GM23338 (cell line): ENCODE measurements at regions not wholly inside any gene's neighbourhood (a gene's known extent, or its start where the extent isn't known, plus 50 kb on each side); places are given as distances from the start of the nearest gene placed in this dataset.

Source experiments
- ATAC-seq: fragments of 200-7000 bp; cut with Tn5 transposase; 3 replicates; pipeline ENCODE4 v1.9.1; 2020
- DNase-seq: peaks from one replicate; pipeline ENCODE4 v3.0.0-alpha.2; 2015; ENCODE audit warnings: low spot score
- H2AFZ ChIP-seq: fragments of 200-600 bp; sonication (generic); 2 replicates; pipeline ENCODE4 v1.8.0; 2016; ENCODE audit warnings: antibody characterized with exemption, mild to moderate bottlenecking, moderate library complexity
- H3F3A ChIP-seq: fragments of 200-600 bp; sonication (generic); replicated peaks from 2 replicates; pipeline ENCODE4 v1.8.0; 2017; ENCODE audit warnings: antibody characterized with exemption, mixed run types, low read depth
- H3K27ac ChIP-seq: fragments of 200-600 bp; sonication (generic); 2 replicates; pipeline ENCODE4 v1.6.1; 2016; ENCODE audit warnings: low read depth
- H3K27me3 ChIP-seq: fragments of 200-600 bp; sonication (generic); 2 replicates; pipeline ENCODE4 v1.8.0; 2016; ENCODE audit warnings: mild to moderate bottlenecking, mixed run types, moderate library complexity; ENCODE audit not compliant: insufficient read depth
- H3K36me3 ChIP-seq: fragments of 200-600 bp; sonication (generic); 2 replicates; pipeline ENCODE4 v1.8.0; 2016; ENCODE audit warnings: mild to moderate bottlenecking; ENCODE audit not compliant: insufficient read depth
- H3K4me1 ChIP-seq: fragments of 200-600 bp; sonication (generic); 2 replicates; pipeline ENCODE4 v1.8.0; 2016; ENCODE audit warnings: mild to moderate bottlenecking, moderate library complexity; ENCODE audit not compliant: insufficient read depth
- H3K4me2 ChIP-seq: fragments of 200-600 bp; sonication (generic); 2 replicates; pipeline ENCODE4 v1.7.1; 2017; ENCODE audit warnings: mixed run types
- H3K4me3 ChIP-seq: fragments of 200-600 bp; sonication (generic); 2 replicates; pipeline ENCODE4 v1.6.1; 2016; ENCODE audit warnings: mixed run types
- H3K79me2 ChIP-seq: fragments of 200-600 bp; sonication (generic); replicated peaks from 2 replicates; pipeline ENCODE4 v1.8.0; 2017; ENCODE audit warnings: mild to moderate bottlenecking; ENCODE audit not compliant: insufficient read depth
- H3K9me2 ChIP-seq: fragments of 200-600 bp; sonication (generic); 2 replicates; pipeline ENCODE4 v1.8.0; 2017; ENCODE audit not compliant: insufficient read depth
- H4K20me1 ChIP-seq: fragments of 200-600 bp; sonication (generic); replicated peaks from 2 replicates; pipeline ENCODE4 v1.8.0; 2017; ENCODE audit warnings: mild to moderate bottlenecking; ENCODE audit not compliant: insufficient read depth
- H3K27ac Mint-ChIP-seq: 2 replicates; pipeline ENCODE4 v1.8.0; 2020; ENCODE audit warnings: inconsistent platforms, mild to moderate bottlenecking, moderate library complexity, mixed read lengths
- H3K27me3 Mint-ChIP-seq: 3 replicates; pipeline ENCODE4 v1.8.0; 2022; ENCODE audit warnings: low read depth, mild to moderate bottlenecking, moderate library complexity, mixed read lengths, inconsistent platforms; ENCODE audit not compliant: insufficient read depth, poor library complexity
- H3K36me3 Mint-ChIP-seq: 3 replicates; pipeline ENCODE4 v1.8.0; 2021; ENCODE audit warnings: low read depth, mild to moderate bottlenecking, inconsistent platforms, moderate library complexity, mixed read lengths
- H3K4me1 Mint-ChIP-seq: 3 replicates; pipeline ENCODE4 v1.8.0; 2020; ENCODE audit warnings: mild to moderate bottlenecking, inconsistent platforms, mixed read lengths
- H3K4me3 Mint-ChIP-seq: 3 replicates; pipeline ENCODE4 v1.8.0; 2021; ENCODE audit warnings: moderate library complexity, mild to moderate bottlenecking, inconsistent platforms, mixed read lengths
- H3K9me3 Mint-ChIP-seq: 3 replicates; pipeline ENCODE4 v1.8.0; 2020; ENCODE audit warnings: moderate library complexity, mild to moderate bottlenecking, inconsistent platforms, mixed read lengths
- ETS1 ChIP-seq: IDR thresholded peaks from 2 replicates; pipeline ENCODE4 v1.6.1; 2016; ENCODE audit warnings: antibody characterized with exemption
- EZH2 ChIP-seq: fragments of 200-600 bp; sonication (generic); IDR thresholded peaks from one replicate; pipeline ENCODE4 v1.8.0; 2017; ENCODE audit warnings: antibody characterized with exemption, mild to moderate bottlenecking, low read depth; ENCODE audit not compliant: unreplicated experiment
- JUNB ChIP-seq: IDR thresholded peaks from one replicate; pipeline ENCODE4 v1.6.1; 2016; ENCODE audit warnings: antibody characterized with exemption; ENCODE audit not compliant: unreplicated experiment
- NANOG ChIP-seq: IDR thresholded peaks from 2 replicates; pipeline ENCODE4 v1.6.1; 2016; ENCODE audit warnings: antibody characterized with exemption, borderline replicate concordance
- POLR2AphosphoS5 ChIP-seq: IDR thresholded peaks from 2 replicates; pipeline ENCODE4 v1.6.1; 2016; ENCODE audit warnings: antibody characterized with exemption, low read depth
- STAT1 ChIP-seq: IDR thresholded peaks from one replicate; pipeline ENCODE4 v1.6.1; 2016; ENCODE audit warnings: antibody characterized with exemption; ENCODE audit not compliant: unreplicated experiment
- ZNF114 ChIP-seq: fragments of 250-450 bp; sonication (Bioruptor Pico); IDR thresholded peaks from 2 replicates; pipeline ENCODE4 v1.5.0; 2020; ENCODE audit warnings: mild to moderate bottlenecking, moderate library complexity
- ZNF331 ChIP-seq: fragments of 250-450 bp; sonication (Bioruptor Pico); IDR thresholded peaks from 2 replicates; pipeline ENCODE4 v1.5.0; 2020; ENCODE audit warnings: low read depth, mild to moderate bottlenecking, moderate library complexity
- TF ChIP-seq, protein P1 (sequence below): IDR thresholded peaks from one replicate; pipeline ENCODE4 v1.6.1; 2018; ENCODE audit warnings: antibody characterized with exemption; ENCODE audit not compliant: unreplicated experiment

DNA sequence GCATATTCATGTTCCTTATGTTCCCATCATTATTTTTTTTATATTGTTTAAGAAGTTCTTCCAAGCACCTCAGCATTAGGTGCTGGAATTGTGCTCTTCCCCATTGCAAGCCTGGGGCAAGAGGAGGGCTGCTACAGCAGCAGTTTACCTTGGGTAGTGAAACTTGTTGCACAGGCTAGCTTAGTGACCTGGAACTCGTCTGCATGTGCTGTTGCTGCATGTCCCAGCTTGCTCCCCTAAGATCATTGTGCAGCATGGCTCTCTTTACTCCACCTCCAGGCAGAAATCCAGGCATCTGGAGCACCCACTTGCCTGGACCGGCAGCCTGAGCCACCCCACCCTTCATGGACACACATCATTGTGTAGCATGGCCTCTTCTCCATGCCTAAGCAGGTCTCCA is 776.0 kb downstream of the GLUD2 start (continued):
- TF ChIP-seq, protein P1, sequence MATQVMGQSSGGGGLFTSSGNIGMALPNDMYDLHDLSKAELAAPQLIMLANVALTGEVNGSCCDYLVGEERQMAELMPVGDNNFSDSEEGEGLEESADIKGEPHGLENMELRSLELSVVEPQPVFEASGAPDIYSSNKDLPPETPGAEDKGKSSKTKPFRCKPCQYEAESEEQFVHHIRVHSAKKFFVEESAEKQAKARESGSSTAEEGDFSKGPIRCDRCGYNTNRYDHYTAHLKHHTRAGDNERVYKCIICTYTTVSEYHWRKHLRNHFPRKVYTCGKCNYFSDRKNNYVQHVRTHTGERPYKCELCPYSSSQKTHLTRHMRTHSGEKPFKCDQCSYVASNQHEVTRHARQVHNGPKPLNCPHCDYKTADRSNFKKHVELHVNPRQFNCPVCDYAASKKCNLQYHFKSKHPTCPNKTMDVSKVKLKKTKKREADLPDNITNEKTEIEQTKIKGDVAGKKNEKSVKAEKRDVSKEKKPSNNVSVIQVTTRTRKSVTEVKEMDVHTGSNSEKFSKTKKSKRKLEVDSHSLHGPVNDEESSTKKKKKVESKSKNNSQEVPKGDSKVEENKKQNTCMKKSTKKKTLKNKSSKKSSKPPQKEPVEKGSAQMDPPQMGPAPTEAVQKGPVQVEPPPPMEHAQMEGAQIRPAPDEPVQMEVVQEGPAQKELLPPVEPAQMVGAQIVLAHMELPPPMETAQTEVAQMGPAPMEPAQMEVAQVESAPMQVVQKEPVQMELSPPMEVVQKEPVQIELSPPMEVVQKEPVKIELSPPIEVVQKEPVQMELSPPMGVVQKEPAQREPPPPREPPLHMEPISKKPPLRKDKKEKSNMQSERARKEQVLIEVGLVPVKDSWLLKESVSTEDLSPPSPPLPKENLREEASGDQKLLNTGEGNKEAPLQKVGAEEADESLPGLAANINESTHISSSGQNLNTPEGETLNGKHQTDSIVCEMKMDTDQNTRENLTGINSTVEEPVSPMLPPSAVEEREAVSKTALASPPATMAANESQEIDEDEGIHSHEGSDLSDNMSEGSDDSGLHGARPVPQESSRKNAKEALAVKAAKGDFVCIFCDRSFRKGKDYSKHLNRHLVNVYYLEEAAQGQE, result no peak
- TF ChIP-seq ZNF331 (no peak), POLR2AphosphoS5 (no peak), EZH2 (no peak)

DNA sequence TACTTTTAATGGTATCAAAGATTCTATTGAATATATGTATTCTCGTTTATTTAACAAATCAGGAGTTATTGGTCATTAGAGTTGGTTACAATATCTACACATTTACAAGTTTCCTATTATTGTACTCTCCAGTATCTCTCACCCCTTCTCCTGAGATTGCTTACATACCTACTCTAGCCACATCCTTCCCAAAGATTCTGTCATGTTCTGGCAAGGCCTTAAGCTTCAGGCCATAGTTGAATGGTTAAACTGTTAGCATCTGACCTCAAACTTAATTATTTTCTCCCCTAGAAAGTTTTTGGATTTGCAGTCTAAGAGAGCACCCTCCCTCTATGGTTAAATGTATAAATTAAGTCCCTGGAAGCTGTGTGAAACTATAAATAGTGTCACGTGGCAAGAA is 784.2 kb downstream of the GLUD2 start:
- no peaks in the 10 kb centered on the region for H3K4me1 Mint-ChIP-seq
- H3K27me3 ChIP-seq, result no peaks in the 10 kb centered on the region
- TF ChIP-seq NANOG (no peak), JUNB (no peak), STAT1 (no peak), ZNF114 (no peak)
- no peaks in the 10 kb centered on the region for H3K9me2 ChIP-seq
- DNase-seq (no peak), ATAC-seq (no peak)
- no peaks in the 10 kb centered on the region for H3K36me3 ChIP-seq
- H3K36me3 Mint-ChIP-seq, result no peaks in the 10 kb centered on the region
- H3K4me3 ChIP-seq, result no peak overlapping the region
- H3K27ac ChIP-seq, result no peak overlapping the region
- no peaks in the 10 kb centered on the region for H3K27me3 Mint-ChIP-seq
- no peaks in the 10 kb centered on the region for H4K20me1 ChIP-seq
- no peaks in the 10 kb centered on the region for H3F3A ChIP-seq
- H3K79me2 ChIP-seq, result no peaks in the 10 kb centered on the region
- H3K27ac Mint-ChIP-seq, result no peak overlapping the region
- H3K4me3 Mint-ChIP-seq, result no peak overlapping the region
- H3K4me1 ChIP-seq, result no peaks in the 10 kb centered on the region
- H2AFZ ChIP-seq, result no peak overlapping the region
- no peak overlapping the region for H3K4me2 ChIP-seq
- no peaks in the 10 kb centered on the region; the same call in 2 of the 3 replicates for H3K9me3 Mint-ChIP-seq

GRCh38 chrX:121832446-121832845 is 785.0 kb downstream of the GLUD2 start:
- H3K27me3 Mint-ChIP-seq, result no peaks in the 10 kb centered on the region
- no peaks in the 10 kb centered on the region for H4K20me1 ChIP-seq
- no peaks in the 10 kb centered on the region for H3F3A ChIP-seq
- no peak overlapping the region for H3K4me3 ChIP-seq
- DNase-seq (no peak), ATAC-seq (no peak)
- H3K36me3 ChIP-seq, result no peaks in the 10 kb centered on the region
- no peaks in the 10 kb centered on the region for H3K36me3 Mint-ChIP-seq
- no peaks in the 10 kb centered on the region for H3K27me3 ChIP-seq
- no peaks in the 10 kb centered on the region for H3K9me3 Mint-ChIP-seq
- no peaks in the 10 kb centered on the region for H3K4me1 Mint-ChIP-seq
- H3K4me2 ChIP-seq, result no peak overlapping the region
- H2AFZ ChIP-seq, result no peak overlapping the region
- H3K27ac ChIP-seq, result no peak overlapping the region
- no peak overlapping the region for H3K4me3 Mint-ChIP-seq
- no peaks in the 10 kb centered on the region for H3K79me2 ChIP-seq
- no peaks in the 10 kb centered on the region for H3K4me1 ChIP-seq
- no peaks in the 10 kb centered on the region for H3K9me2 ChIP-seq
- no peak overlapping the region for H3K27ac Mint-ChIP-seq
- TF ChIP-seq ETS1, result no peak
